ENCODE measurements at regions not wholly inside any gene's neighbourhood (a gene's known extent, or its start where the extent isn't known, plus 50 kb on each side); places are given as distances from the start of the nearest gene placed in this dataset.

GRCh38 chr9:94168203-94169000, 84.1 kb downstream of the PTPDC1 start:
- TF ChIP-seq POLR2A (IDR thresholded peaks at IDR 0.05) (no peak), POLR2AphosphoS5 (IDR thresholded peaks at IDR 0.05) (no peak), CTCF (IDR thresholded peaks at IDR 0.05) (no peak)

Data from breast epithelium (tissue), 3 donors.